H1 (cell line): ENCODE measurements at regions not wholly inside any gene's neighbourhood (a gene's known extent, or its start where the extent isn't known, plus 50 kb on each side); places are given as distances from the start of the nearest gene placed in this dataset.

Experiments used
- CTCF ChIA-PET: fragments of 300-600 bp; sonication (Branson Sonifier 250); formaldehyde crosslinking; loops from one replicate; lab custom pipeline; 2021; ENCODE audit not compliant: partially characterized antibody; lab: Charles Lee
- POLR2A ChIA-PET: fragments of 300-600 bp; sonication (Branson Sonifier 250); formaldehyde crosslinking; loops from one replicate; lab custom pipeline; 2021; ENCODE audit warnings: inconsistent platforms; ENCODE audit not compliant: partially characterized antibody; lab: Charles Lee
- DNase-seq, 2 experiments: peaks; one replicate each; pipeline versions ENCODE4 v3.0.0 to v3.0.0-alpha.2; 2010 to 2022; ENCODE audit warnings: low spot score in 2 of 2, low read depth in 1 of 2, mixed read lengths in 1 of 2
- FAIRE-seq: peaks from 2 replicates; lab custom pipeline; 2011; peaks lifted over from hg19 to GRCh38; lab: Jason Lieb, UNC
- H2AFZ ChIP-seq: 2 replicates; pipeline ENCODE4 v1.8.1; 2012; ENCODE audit warnings: low read length, inconsistent platforms
- H2AK5ac ChIP-seq: 2 replicates; pipeline ENCODE4 v1.6.1; 2013; ENCODE audit warnings: low read depth, low read length
- H2BK120ac ChIP-seq: replicated peaks from 2 replicates; pipeline ENCODE3; 2013; ENCODE audit warnings: low read depth, low read length, inconsistent platforms
- H2BK12ac ChIP-seq: 2 replicates; pipeline ENCODE4 v1.6.1; 2013; ENCODE audit warnings: low read depth, low read length
- H2BK15ac ChIP-seq: 2 replicates; pipeline ENCODE4 v1.6.1; 2013; ENCODE audit warnings: low read length
- H2BK20ac ChIP-seq: 2 replicates; pipeline ENCODE4 v1.6.1; 2013; ENCODE audit warnings: low read length
- H2BK5ac ChIP-seq: 2 replicates; pipeline ENCODE4 v1.6.1; 2013; ENCODE audit warnings: low read depth, low read length
- H3K14ac ChIP-seq: 2 replicates; pipeline ENCODE4 v1.6.1; 2013; ENCODE audit warnings: inconsistent platforms; ENCODE audit not compliant: insufficient read length
- H3K18ac ChIP-seq: 2 replicates; pipeline ENCODE4 v1.6.1; 2013; ENCODE audit warnings: low read length; ENCODE audit errors: extremely low read depth
- H3K23ac ChIP-seq: 2 replicates; pipeline ENCODE4 v1.6.1; 2013; ENCODE audit warnings: inconsistent platforms; ENCODE audit not compliant: insufficient read length
- H3K23me2 ChIP-seq: 2 replicates; pipeline ENCODE4 v1.6.1; 2013; ENCODE audit warnings: low read depth, low read length
- H3K27ac ChIP-seq: 2 replicates; pipeline ENCODE4 v1.6.1; 2011; ENCODE audit warnings: low read depth, low read length, inconsistent platforms
- H3K27me3 ChIP-seq, 4 experiments: replicated peaks in 1 of 4; 1 replicate in 1 of 4; 2 replicates in 3 of 4; pipeline versions ENCODE4 v1.6.1 to v1.8.1; 2011 to 2013; ENCODE audit warnings: low read length in 3 of 4, mild to moderate bottlenecking in 3 of 4, inconsistent platforms in 2 of 4, mixed read lengths in 2 of 4, moderate library complexity in 1 of 4; ENCODE audit not compliant: control insufficient read depth in 3 of 4, insufficient read depth in 3 of 4; ENCODE audit errors: extremely low read depth in 1 of 4
- H3K36me3 ChIP-seq, 4 experiments: 2 replicates each; pipeline versions ENCODE4 v1.6.1 to v1.8.1; 2011 to 2013; ENCODE audit warnings: mild to moderate bottlenecking in 4 of 4, low read length in 3 of 4, moderate library complexity in 2 of 4, control low read depth in 1 of 4, inconsistent platforms in 1 of 4; ENCODE audit not compliant: insufficient read depth in 4 of 4, control insufficient read depth in 2 of 4
- H3K4ac ChIP-seq: replicated peaks from 2 replicates; pipeline ENCODE3; 2013; ENCODE audit warnings: low read length, low read depth, mixed read lengths, inconsistent platforms; ENCODE audit not compliant: insufficient read length
- H3K4me1 ChIP-seq, 4 experiments: replicated peaks in 1 of 4; 1 replicate in 1 of 4; 2 replicates in 3 of 4; pipeline versions ENCODE4 v1.6.1 to v1.8.1; 2011 to 2013; ENCODE audit warnings: low read length in 3 of 4, inconsistent platforms in 2 of 4, mixed read lengths in 1 of 4; ENCODE audit not compliant: insufficient read depth in 4 of 4, control insufficient read depth in 3 of 4
- H3K4me2 ChIP-seq, 2 experiments: 2 replicates each; pipeline versions ENCODE4 v1.6.1 to v1.8.1; 2011 to 2013; ENCODE audit warnings: low read depth in 2 of 2, low read length in 2 of 2, control low read depth in 1 of 2, inconsistent platforms in 1 of 2, mild to moderate bottlenecking in 1 of 2; ENCODE audit not compliant: insufficient read depth in 1 of 2
- H3K4me3 ChIP-seq, 4 experiments: fragments of 200-600, 300-600 bp in 1 of 4; sonication (generic), shearing (Covaris generic), sonication (Bioruptor Twin) in 1 of 4; 2 replicates each; pipeline versions ENCODE4 v1.5.1 to v1.8.1; 2011 to 2016; ENCODE audit warnings: low read length in 4 of 4, low read depth in 3 of 4, control low read depth in 2 of 4, inconsistent platforms in 2 of 4, mild to moderate bottlenecking in 2 of 4, mixed read lengths in 1 of 4, moderate library complexity in 1 of 4; ENCODE audit not compliant: insufficient read depth in 2 of 4; ENCODE audit errors: extremely low read depth in 1 of 4
- H3K56ac ChIP-seq: replicated peaks from 2 replicates; pipeline ENCODE3; 2013; ENCODE audit warnings: low read depth, mild to moderate bottlenecking, mixed read lengths, low read length, inconsistent platforms; ENCODE audit not compliant: insufficient read length
- H3K79me1 ChIP-seq: 2 replicates; pipeline ENCODE4 v1.6.1; 2013; ENCODE audit warnings: low read depth, low read length, control low read depth
- H3K79me2 ChIP-seq, 2 experiments: 2 replicates each; pipeline versions ENCODE4 v1.6.1 to v1.8.1; 2012 to 2013; ENCODE audit warnings: low read length in 2 of 2, mild to moderate bottlenecking in 2 of 2, inconsistent platforms in 1 of 2; ENCODE audit not compliant: insufficient read depth in 2 of 2, control insufficient read depth in 1 of 2
- H3K9ac ChIP-seq, 4 experiments: replicated peaks in 1 of 4; 1 replicate in 1 of 4; 2 replicates in 3 of 4; pipeline versions ENCODE4 v1.6.1 to v1.8.1; 2011 to 2013; ENCODE audit warnings: low read depth in 3 of 4, low read length in 3 of 4, control low read depth in 2 of 4, mild to moderate bottlenecking in 2 of 4, moderate library complexity in 2 of 4, inconsistent platforms in 1 of 4; ENCODE audit errors: extremely low read depth in 1 of 4
- H3K9me3 ChIP-seq, 2 experiments: 2 replicates each; pipeline versions ENCODE4 v1.6.1 to v1.8.1; 2012 to 2013; ENCODE audit warnings: mild to moderate bottlenecking in 2 of 2, moderate library complexity in 2 of 2, control low read depth in 1 of 2, inconsistent platforms in 1 of 2, low read depth in 1 of 2, low read length in 1 of 2, mixed read lengths in 1 of 2; ENCODE audit not compliant: insufficient read depth in 2 of 2
- H4K20me1 ChIP-seq, 2 experiments: replicated peaks in 1 of 2; 2 replicates each; pipeline versions ENCODE3 to v1.8.1; 2011 to 2013; ENCODE audit warnings: inconsistent platforms in 2 of 2, low read length in 2 of 2, mild to moderate bottlenecking in 1 of 2; ENCODE audit not compliant: insufficient read depth in 2 of 2, control insufficient read depth in 1 of 2
- H4K5ac ChIP-seq: 2 replicates; pipeline ENCODE4 v1.6.1; 2013; ENCODE audit warnings: low read length, low read depth, mixed read lengths, inconsistent platforms; ENCODE audit not compliant: insufficient read length
- H4K8ac ChIP-seq: 2 replicates; pipeline ENCODE4 v1.8.0; 2013; ENCODE audit warnings: mild to moderate bottlenecking, moderate library complexity, low read length, inconsistent platforms; ENCODE audit not compliant: insufficient read depth; ENCODE audit errors: extremely low read depth
- H4K91ac ChIP-seq: replicated peaks from 2 replicates; pipeline ENCODE3; 2013; ENCODE audit warnings: low read length, mixed read lengths, inconsistent platforms; ENCODE audit not compliant: insufficient read length
- ASH2L ChIP-seq: fragments of 200-600, 300-600 bp; sonication (generic); IDR thresholded peaks from one replicate; pipeline ENCODE4 v1.7.1; 2017; ENCODE audit warnings: low read length
- CBX8 ChIP-seq: fragments of 300-800, 300-1000 bp; sonication (generic); IDR thresholded peaks from 2 replicates; pipeline ENCODE4 v1.7.1; 2016; ENCODE audit warnings: low read depth, low read length, borderline replicate concordance
- EGR1 ChIP-seq: IDR thresholded peaks from 2 replicates; pipeline ENCODE4 v1.6.1; 2011; ENCODE audit warnings: low read depth, low read length, borderline replicate concordance
- MAFK ChIP-seq: IDR thresholded peaks from 2 replicates; pipeline ENCODE4 v1.6.1; 2012; ENCODE audit warnings: low read depth, mild to moderate bottlenecking, improper control_type of control experiment, low read length
- POLR2AphosphoS5 ChIP-seq: IDR thresholded peaks from 2 replicates; pipeline ENCODE4 v1.6.1; 2011; ENCODE audit warnings: low read depth, low read length
- RBBP5 ChIP-seq: IDR thresholded peaks from 2 replicates; pipeline ENCODE4 v1.7.1; 2012; ENCODE audit warnings: low read depth, mild to moderate bottlenecking, inconsistent platforms, low read length, moderate library complexity, borderline replicate concordance
- RFX5 ChIP-seq: IDR thresholded peaks from 2 replicates; pipeline ENCODE4 v1.6.1; 2011; ENCODE audit warnings: low read depth, low read length, improper control_type of control experiment, borderline replicate concordance
- SIRT6 ChIP-seq: IDR thresholded peaks from one replicate; pipeline ENCODE4 v1.7.1; 2012; ENCODE audit warnings: low read length, inconsistent platforms
- TAF7 ChIP-seq: optimal IDR thresholded peaks from 2 replicates; pipeline ENCODE3; 2011; ENCODE audit warnings: low read depth, mild to moderate bottlenecking, inconsistent platforms, low read length, moderate library complexity, borderline replicate concordance
- WGBS, 2 experiments: shearing (Covaris generic) in 1 of 2; methylation state at CpG; one replicate each; pipeline versions ENCODE4 v1.1.6 to v1.1.7; 2013 to 2015; ENCODE audit warnings: low lambda C conversion rate in 2 of 2, mixed read lengths in 2 of 2, inconsistent platforms in 1 of 2, low coverage in 1 of 2, missing lambda C conversion rate in 1 of 2; ENCODE audit not compliant: insufficient replicate concordance in 2 of 2, insufficient coverage in 1 of 2, insufficient read length in 1 of 2; ENCODE audit errors: extremely low coverage in 1 of 2, missing lambda C conversion rate in 1 of 2; 5-methylcytosine and 5-hydroxymethylcytosine counted together
- TF ChIP-seq, protein P1 (sequence below): IDR thresholded peaks from 2 replicates; pipeline ENCODE4 v1.6.1; 2012; ENCODE audit warnings: inconsistent platforms
- TF ChIP-seq, protein P2 (sequence below): IDR thresholded peaks from 2 replicates; pipeline ENCODE4 v1.6.1; 2012; ENCODE audit warnings: inconsistent platforms
- TF ChIP-seq, protein P3 (sequence below), 3 experiments: IDR thresholded peaks; 1 replicate in 2 of 3; 2 replicates in 1 of 3; pipeline versions ENCODE4 v1.5.1 to v1.6.1; 2011; ENCODE audit warnings: low read length in 3 of 3, mild to moderate bottlenecking in 3 of 3, inconsistent platforms in 2 of 3, low read depth in 1 of 3, moderate library complexity in 1 of 3; ENCODE audit not compliant: insufficient read depth in 1 of 3; ENCODE audit errors: control extremely low read depth in 1 of 3

DNA sequence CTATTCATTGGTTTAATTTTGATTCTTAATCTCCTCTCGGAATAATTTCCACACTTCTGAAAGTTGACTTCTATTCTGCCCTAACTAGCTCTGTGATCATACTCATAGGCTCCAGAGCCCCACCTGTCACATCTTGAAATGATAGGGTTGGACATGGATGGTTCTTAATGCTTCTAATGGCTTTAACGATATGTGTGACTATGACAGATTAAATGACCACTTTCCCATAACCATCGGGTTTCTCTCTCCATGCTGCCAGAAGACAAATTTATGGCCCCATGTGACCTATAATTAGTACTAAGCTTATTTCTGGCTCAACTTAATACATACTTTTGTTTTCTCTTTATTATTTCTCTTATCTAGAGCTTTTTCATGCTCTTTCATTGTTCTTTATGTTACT is 251.1 kb upstream of the TUT7 start:
- Histone ChIP-seq H2BK20ac (no peak overlapping the region), H2BK5ac (no peak overlapping the region), H3K36me3 (no peaks in the 10 kb centered on the region), H3K9ac (no peak overlapping the region), H2BK120ac (no peak overlapping the region), H3K27ac (no peak overlapping the region), H3K4me2 (no peak overlapping the region), H4K20me1 (no peaks in the 10 kb centered on the region), H2AFZ (no peak overlapping the region), H4K91ac (no peak overlapping the region), H3K14ac (no peak overlapping the region), H3K4me3 (no peak overlapping the region), H3K79me2 (no peaks in the 10 kb centered on the region), H2BK15ac (no peak overlapping the region), H3K23me2 (no peaks in the 10 kb centered on the region), H3K18ac (no peak overlapping the region), H3K27me3 (peaks cover 0 to 3% (median 0%) of the 10 kb centered on the region in 4 experiments; a peak in 1 of 7 replicates), H2BK12ac (no peak overlapping the region), H3K56ac (no peak overlapping the region), H3K79me1 (no peaks in the 10 kb centered on the region), H3K4me1 (peaks cover 0 to 3% (median 0%) of the 10 kb centered on the region in 4 experiments; a peak in 3 of 7 replicates), H3K4ac (no peak overlapping the region), H4K5ac (no peak overlapping the region), H3K9me3 (no peaks in the 10 kb centered on the region), H3K23ac (no peak overlapping the region), H4K8ac (no peak overlapping the region), H2AK5ac (no peak overlapping the region)
- no peak for DNase-seq
- no peak for FAIRE-seq
- CTCF ChIA-PET, result interaction anchor here (1.2 kb wide), 1 partner anchor 117 kb away, joined by 3 read pairs; no protein-coding TSS in a partner anchor
- WGBS, 2 experiments, result 88% methylated on average over 3 of the region's 3 CpGs; no CpG with 5 or more reads in 1 of the 2 experiments
- POLR2A ChIA-PET, result no interaction called here
- TF ChIP-seq, protein P1, sequence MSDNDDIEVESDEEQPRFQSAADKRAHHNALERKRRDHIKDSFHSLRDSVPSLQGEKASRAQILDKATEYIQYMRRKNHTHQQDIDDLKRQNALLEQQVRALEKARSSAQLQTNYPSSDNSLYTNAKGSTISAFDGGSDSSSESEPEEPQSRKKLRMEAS, result no peak
- TF ChIP-seq RFX5, result no peak
- no peak for TF ChIP-seq CBX8
- no peak for TF ChIP-seq ASH2L
- no peak for TF ChIP-seq MAFK
- TF ChIP-seq, protein P2, sequence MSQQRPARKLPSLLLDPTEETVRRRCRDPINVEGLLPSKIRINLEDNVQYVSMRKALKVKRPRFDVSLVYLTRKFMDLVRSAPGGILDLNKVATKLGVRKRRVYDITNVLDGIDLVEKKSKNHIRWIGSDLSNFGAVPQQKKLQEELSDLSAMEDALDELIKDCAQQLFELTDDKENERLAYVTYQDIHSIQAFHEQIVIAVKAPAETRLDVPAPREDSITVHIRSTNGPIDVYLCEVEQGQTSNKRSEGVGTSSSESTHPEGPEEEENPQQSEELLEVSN, result no peak
- TF ChIP-seq RBBP5, result no peak
- TF ChIP-seq, protein P3, sequence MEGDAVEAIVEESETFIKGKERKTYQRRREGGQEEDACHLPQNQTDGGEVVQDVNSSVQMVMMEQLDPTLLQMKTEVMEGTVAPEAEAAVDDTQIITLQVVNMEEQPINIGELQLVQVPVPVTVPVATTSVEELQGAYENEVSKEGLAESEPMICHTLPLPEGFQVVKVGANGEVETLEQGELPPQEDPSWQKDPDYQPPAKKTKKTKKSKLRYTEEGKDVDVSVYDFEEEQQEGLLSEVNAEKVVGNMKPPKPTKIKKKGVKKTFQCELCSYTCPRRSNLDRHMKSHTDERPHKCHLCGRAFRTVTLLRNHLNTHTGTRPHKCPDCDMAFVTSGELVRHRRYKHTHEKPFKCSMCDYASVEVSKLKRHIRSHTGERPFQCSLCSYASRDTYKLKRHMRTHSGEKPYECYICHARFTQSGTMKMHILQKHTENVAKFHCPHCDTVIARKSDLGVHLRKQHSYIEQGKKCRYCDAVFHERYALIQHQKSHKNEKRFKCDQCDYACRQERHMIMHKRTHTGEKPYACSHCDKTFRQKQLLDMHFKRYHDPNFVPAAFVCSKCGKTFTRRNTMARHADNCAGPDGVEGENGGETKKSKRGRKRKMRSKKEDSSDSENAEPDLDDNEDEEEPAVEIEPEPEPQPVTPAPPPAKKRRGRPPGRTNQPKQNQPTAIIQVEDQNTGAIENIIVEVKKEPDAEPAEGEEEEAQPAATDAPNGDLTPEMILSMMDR (IDR thresholded peaks at IDR 0.05; ENCODE audit: control extremely low read depth in 1 of 3, insufficient read depth in 1 of 3, low read depth in 1 of 3, low read length in 3 of 3), result no peak
- no peak for TF ChIP-seq SIRT6
- TF ChIP-seq TAF7, result no peak
- TF ChIP-seq EGR1, result no peak
- no peak for TF ChIP-seq POLR2AphosphoS5
